22Rv1 (cell line): ENCODE measurements at regions not wholly inside any gene's neighbourhood (a gene's known extent, or its start where the extent isn't known, plus 50 kb on each side); places are given as distances from the start of the nearest gene placed in this dataset.

Source experiments
- CTCF ChIP-seq: fragments of 450-650 bp; IDR thresholded peaks from 2 replicates; pipeline ENCODE4 v1.5.1; 2017; ENCODE audit warnings: mild to moderate bottlenecking
- ZFX ChIP-seq: fragments of 450-650 bp; IDR thresholded peaks from 2 replicates; pipeline ENCODE4 v1.6.1; 2017; ENCODE audit warnings: antibody characterized with exemption, borderline replicate concordance

- TF ChIP-seq CTCF (no peak), ZFX (no peak)
These were observed 460.2 kb upstream of the ACVR2A start for GRCh38 chr2:147384659-147385058.
